Myocyte (in vitro differentiated cells): ENCODE measurements at regions not wholly inside any gene's neighbourhood (a gene's known extent, or its start where the extent isn't known, plus 50 kb on each side); places are given as distances from the start of the nearest gene placed in this dataset.
A peak's percentile ranks its signal among the peaks of the same experiment; 100 is the strongest.
"Not testable (repeated sequence)": the region's sequence is repeated elsewhere in the genome, so short reads cannot be mapped to it uniquely, and the experiment has no call there.

Experiments used
- DNase-seq: peaks from one replicate; pipeline ENCODE4 v3.0.0-alpha.2; 2012; ENCODE audit warnings: low read depth

- DNase-seq, result no peak
Observed at GRCh38 chr21:17082843-17083483, 429.9 kb upstream of the CXADR start.

- DNase-seq, result no peak
Observed at GRCh38 chr21:17085707-17086106, 427.1 kb upstream of the CXADR start.

GRCh38 chr21:17088500-17088899 lies 424.3 kb upstream of the CXADR start:
- no peak for DNase-seq

GRCh38 chr21:17089091-17089491 lies 423.8 kb upstream of the CXADR start:
- no peak for DNase-seq

GRCh38 chr21:17101696-17102095 lies 411.1 kb upstream of the CXADR start:
- DNase-seq, result no peak

GRCh38 chr21:17105932-17106331 lies 406.9 kb upstream of the CXADR start:
- no peak for DNase-seq

- no peak for DNase-seq
Observed at GRCh38 chr21:17114045-17114444, 398.8 kb upstream of the CXADR start.

- no peak for DNase-seq
Observed at GRCh38 chr21:17118638-17119384, 394.0 kb upstream of the CXADR start.

- no peak for DNase-seq
Observed at GRCh38 chr21:17119466-17120297, 393.2 kb upstream of the CXADR start.

- not testable (repeated sequence) for DNase-seq
Observed at GRCh38 chr21:17127395-17127794, 385.4 kb upstream of the CXADR start.

GRCh38 chr21:17128132-17128531 lies 384.7 kb upstream of the CXADR start:
- DNase-seq, result no peak

- DNase-seq, result not testable (repeated sequence)
Observed at GRCh38 chr21:17139159-17139558, 373.7 kb upstream of the CXADR start.

- peak; percentile 0 for DNase-seq
Observed at GRCh38 chr21:17139696-17140095, 373.1 kb upstream of the CXADR start.

GRCh38 chr21:17146426-17146825 lies 366.4 kb upstream of the CXADR start:
- DNase-seq, result no peak

- DNase-seq, result no peak
Observed at GRCh38 chr21:17159697-17160096, 353.1 kb upstream of the CXADR start.

- no peak for DNase-seq
Observed at GRCh38 chr21:17185674-17186073, 327.2 kb upstream of the CXADR start.

GRCh38 chr21:17189963-17190362 lies 322.9 kb upstream of the CXADR start:
- no peak for DNase-seq

GRCh38 chr21:17191346-17191993 lies 321.4 kb upstream of the CXADR start:
- no peak for DNase-seq

GRCh38 chr21:17195351-17195750 lies 317.5 kb upstream of the CXADR start:
- DNase-seq, result no peak

GRCh38 chr21:17195976-17196375 lies 316.9 kb upstream of the CXADR start:
- no peak for DNase-seq

GRCh38 chr21:17196623-17197022 lies 316.2 kb upstream of the CXADR start:
- DNase-seq, result no peak

- no peak for DNase-seq
Observed at GRCh38 chr21:17197996-17198395, 314.8 kb upstream of the CXADR start.
